ENCODE measurements at regions not wholly inside any gene's neighbourhood (a gene's known extent, or its start where the extent isn't known, plus 50 kb on each side); places are given as distances from the start of the nearest gene placed in this dataset.
"Not testable (repeated sequence)": the region's sequence is repeated elsewhere in the genome, so short reads cannot be mapped to it uniquely, and the experiment has no call there.

GRCh38 chr15:95194746-95195145, 963.4 kb downstream of the MCTP2 start:
- TF ChIP-seq POLR2A (IDR thresholded peaks at IDR 0.05): no peak
- TF ChIP-seq CTCF (IDR thresholded peaks at IDR 0.05): no peak
- no peaks in the 10 kb centered on the region for H3K36me3 ChIP-seq
- peaks cover 0 to 17% (median 0%) of the 10 kb centered on the region in 4 donors for H3K27me3 ChIP-seq
- no peak overlapping the region for H3K4me3 ChIP-seq
- no peaks in the 10 kb centered on the region for H3K4me1 ChIP-seq
- WGBS, 2 donors: 67 to 80% methylated on average over 1 to 3 of the region's 3 CpGs
- DNase-seq: no peak
- no peak overlapping the region for H3K27ac ChIP-seq
- intact Hi-C loops (cut with DNase I): no loop called here
- no peaks in the 10 kb centered on the region for H3K9me3 ChIP-seq

GRCh38 chr15:95196176-95196915, 965.0 kb downstream of the MCTP2 start:
- Histone ChIP-seq H3K36me3 (no peaks in the 10 kb centered on the region), H3K27ac (no peak overlapping the region), H3K4me3 (no peak overlapping the region), H3K4me1 (no peaks in the 10 kb centered on the region), H3K27me3 (peaks cover 0 to 17% (median 0%) of the 10 kb centered on the region in 4 donors), H3K9me3 (peaks cover 0 to 10% (median 5%) of the 10 kb centered on the region in 3 donors)
- TF ChIP-seq POLR2A (IDR thresholded peaks at IDR 0.05) (no peak), CTCF (IDR thresholded peaks at IDR 0.05) (no peak)
- intact Hi-C loops (cut with DNase I): no loop called here
- no peak for DNase-seq
- 34 to 48% methylated on average over 17 of the region's 17 CpGs for WGBS, 2 donors

GRCh38 chr15:95202569-95203349, 971.4 kb downstream of the MCTP2 start:
- no peak for DNase-seq
- no peak overlapping the region for H3K4me3 ChIP-seq
- H3K36me3 ChIP-seq: no peaks in the 10 kb centered on the region
- H3K27ac ChIP-seq: no peak overlapping the region
- WGBS, 2 donors: 39 to 44% methylated on average over 4 to 6 of the region's 6 CpGs
- intact Hi-C loops (cut with DNase I): no loop called here
- peaks cover 0 to 15% (median 10%) of the 10 kb centered on the region in 3 donors for H3K9me3 ChIP-seq
- H3K27me3 ChIP-seq: peaks cover 0 to 4% (median 0%) of the 10 kb centered on the region in 4 donors
- H3K4me1 ChIP-seq: no peaks in the 10 kb centered on the region
- TF ChIP-seq POLR2A (IDR thresholded peaks at IDR 0.05) (no peak), CTCF (IDR thresholded peaks at IDR 0.05) (no peak)

GRCh38 chr15:95205077-95205476, 973.7 kb downstream of the MCTP2 start:
- peaks cover 0 to 15% (median 8%) of the 10 kb centered on the region in 3 donors for H3K9me3 ChIP-seq
- no peak for DNase-seq
- no peak overlapping the region for H3K4me3 ChIP-seq
- no peaks in the 10 kb centered on the region for H3K4me1 ChIP-seq
- intact Hi-C loops (cut with DNase I): no loop called here
- peaks cover 0 to 4% (median 0%) of the 10 kb centered on the region in 4 donors for H3K27me3 ChIP-seq
- no peak overlapping the region for H3K27ac ChIP-seq
- H3K36me3 ChIP-seq: no peaks in the 10 kb centered on the region
- TF ChIP-seq POLR2A (IDR thresholded peaks at IDR 0.05) (no peak), CTCF (IDR thresholded peaks at IDR 0.05) (no peak)

- 90 to 91% methylated on average over 3 of the region's 3 CpGs for WGBS, 2 donors
- H3K27me3 ChIP-seq; H3K4me1 ChIP-seq; H3K4me3 ChIP-seq; intact Hi-C loops (cut with DNase I); H3K36me3 ChIP-seq; H3K27ac ChIP-seq; DNase-seq: not testable (repeated sequence)
- peaks cover 0 to 10% (median 4%) of the 10 kb centered on the region in 3 donors for H3K9me3 ChIP-seq
Measured at GRCh38 chr15:95205830-95206229, 974.5 kb downstream of the MCTP2 start.
